ENCODE measurements at regions not wholly inside any gene's neighbourhood (a gene's known extent, or its start where the extent isn't known, plus 50 kb on each side); places are given as distances from the start of the nearest gene placed in this dataset.

- H3K27me3 ChIP-seq = no peaks in the 10 kb centered on the region
- peaks cover 54% of the 10 kb centered on the region for H3K36me3 ChIP-seq
- intact Hi-C loops (cut with DNase I) = loop anchor here (10.0 kb wide), 1 partner anchor 123 kb away; no protein-coding TSS in a partner anchor
- H3K4me1 ChIP-seq = peaks cover 67% of the 10 kb centered on the region
- peak overlapping the region; percentile 94 for H3K27ac ChIP-seq
- ATAC-seq (peak; percentile 45), DNase-seq (peak; percentile 72)
- H3K9me3 ChIP-seq = no peaks in the 10 kb centered on the region
- peak overlapping the region; percentile 23 for H3K4me3 ChIP-seq
- TF ChIP-seq CTCF (IDR thresholded peaks at IDR 0.05) = no peak
Observed at GRCh38 chr7:130891254-130892094, 157.5 kb upstream of the KLF14 start.

GRCh38 chr7:130893441-130893894, 159.5 kb upstream of the KLF14 start:
- DNase-seq (no peak), ATAC-seq (no peak)
- H3K36me3 ChIP-seq = peaks cover 67% of the 10 kb centered on the region
- no peaks in the 10 kb centered on the region for H3K9me3 ChIP-seq
- H3K4me3 ChIP-seq = no peak overlapping the region
- H3K27me3 ChIP-seq = no peaks in the 10 kb centered on the region
- peaks cover 69% of the 10 kb centered on the region for H3K4me1 ChIP-seq
- H3K27ac ChIP-seq = peak overlapping the region; percentile 73
- intact Hi-C loops (cut with DNase I) = loop anchor here (10.0 kb wide), 1 partner anchor 121 kb away; no protein-coding TSS in a partner anchor
- TF ChIP-seq CTCF (IDR thresholded peaks at IDR 0.05) = no peak

GRCh38 chr7:130894146-130894908, 160.3 kb upstream of the KLF14 start:
- Histone ChIP-seq H3K27ac (peak overlapping the region; percentile 73), H3K36me3 (peaks cover 62% of the 10 kb centered on the region), H3K9me3 (no peaks in the 10 kb centered on the region), H3K27me3 (no peaks in the 10 kb centered on the region), H3K4me1 (peaks cover 69% of the 10 kb centered on the region), H3K4me3 (no peak overlapping the region)
- TF ChIP-seq CTCF (IDR thresholded peaks at IDR 0.05) = no peak
- ATAC-seq = peak; percentile 83
- peak; percentile 96 for DNase-seq
- intact Hi-C loops (cut with DNase I) = loop anchor here (10.0 kb wide), 1 partner anchor 120 kb away; no protein-coding TSS in a partner anchor

GRCh38 chr7:130894909-130895750, 161.1 kb upstream of the KLF14 start:
- H3K9me3 ChIP-seq = no peaks in the 10 kb centered on the region
- H3K4me1 ChIP-seq = peaks cover 72% of the 10 kb centered on the region
- no peak overlapping the region for H3K4me3 ChIP-seq
- no peak for ATAC-seq
- no peaks in the 10 kb centered on the region for H3K27me3 ChIP-seq
- no peak for DNase-seq
- intact Hi-C loops (cut with DNase I) = loop anchor here (10.0 kb wide), 1 partner anchor 120 kb away; no protein-coding TSS in a partner anchor
- peak overlapping the region; percentile 73 for H3K27ac ChIP-seq
- TF ChIP-seq CTCF (IDR thresholded peaks at IDR 0.05) = no peak
- H3K36me3 ChIP-seq = peaks cover 58% of the 10 kb centered on the region
